K562 (cell line): ENCODE measurements at regions not wholly inside any gene's neighbourhood (a gene's known extent, or its start where the extent isn't known, plus 50 kb on each side); places are given as distances from the start of the nearest gene placed in this dataset.

Source experiments
- ATAC-seq: fragments of 200-7000 bp; cut with Tn5 transposase; 3 replicates; pipeline ENCODE4 v1.9.1; 2020; ENCODE audit warnings: moderate library complexity
- BruUV-seq: library from RNA; stranded (reverse); fragments of 400-500 nt; replicated peaks from 2 replicates; lab custom pipeline; 2021; lab: Mats Ljungman, UMichigan
- CTCF ChIA-PET: fragments of 300-600 bp; formaldehyde crosslinking; extraction: SDS; loops from one replicate; lab custom pipeline; 2021; ENCODE audit warnings: low intra/inter-chr PET ratio; lab: Yijun Ruan, JAX
- POLR2A ChIA-PET: fragments of 300-600, 350-650 bp; sonication (Branson Sonifier 250); formaldehyde crosslinking; extraction: SDS; loops from one replicate; lab custom pipeline; 2021; ENCODE audit warnings: antibody characterized with exemption, inconsistent platforms; lab: Yijun Ruan, JAX
- DNase-seq, 4 experiments: peaks; one replicate each; pipeline versions ENCODE4 v3.0.0 to v3.0.0-alpha.2; 2011 to 2018; ENCODE audit warnings: low spot score in 3 of 4, mixed read lengths in 3 of 4; ENCODE audit errors: extremely low read depth in 1 of 4
- FAIRE-seq: peaks from 2 replicates; lab custom pipeline; 2011; peaks lifted over from hg19 to GRCh38; lab: Jason Lieb, UNC
- H2AFZ ChIP-seq: 2 replicates; pipeline ENCODE4 v1.6.0; 2011; ENCODE audit warnings: low read depth, low read length, control low read depth, inconsistent platforms
- H3K27ac ChIP-seq: fragments of 200-600 bp; 3 replicates; pipeline ENCODE4 v1.8.0; 2011; ENCODE audit warnings: low read depth, mild to moderate bottlenecking, control low read depth, inconsistent platforms, low read length, moderate library complexity, mixed read lengths; ENCODE audit errors: extremely low read depth
- H3K27me3 ChIP-seq, 2 experiments: fragments of 300-600 bp in 1 of 2; 2 replicates in 1 of 2; 3 replicates in 1 of 2; pipeline versions ENCODE4 v1.6.0 to v1.8.0; 2011; ENCODE audit warnings: inconsistent platforms in 2 of 2, low read length in 2 of 2, mild to moderate bottlenecking in 1 of 2, mixed read lengths in 1 of 2, moderate library complexity in 1 of 2; ENCODE audit not compliant: control insufficient read depth in 2 of 2, insufficient read depth in 2 of 2
- H3K36me3 ChIP-seq: fragments of 300-600 bp; 3 replicates; pipeline ENCODE4 v1.8.0; 2011; ENCODE audit warnings: mild to moderate bottlenecking, low read length, inconsistent platforms; ENCODE audit not compliant: control insufficient read depth, insufficient read depth
- H3K4me1 ChIP-seq, 2 experiments: fragments of 200-600 bp in 1 of 2; replicated peaks in 1 of 2; 2 replicates in 1 of 2; 3 replicates in 1 of 2; pipeline versions ENCODE4 v1.5.1 to v1.8.0; 2011; ENCODE audit warnings: inconsistent platforms in 2 of 2, low read length in 2 of 2, mild to moderate bottlenecking in 1 of 2, mixed read lengths in 1 of 2, moderate library complexity in 1 of 2; ENCODE audit not compliant: control insufficient read depth in 2 of 2, insufficient read depth in 2 of 2
- H3K4me2 ChIP-seq: 2 replicates; pipeline ENCODE4 v1.6.1; 2011; ENCODE audit warnings: low read length, control low read depth, inconsistent platforms, mixed read lengths; ENCODE audit not compliant: insufficient read depth
- H3K4me3 ChIP-seq: fragments of 200-600 bp; sonication (generic), shearing (Covaris generic); 2 replicates; pipeline ENCODE4 v1.5.1; 2016; ENCODE audit warnings: control low read depth, inconsistent platforms
- H3K79me2 ChIP-seq: fragments of 200-600 bp; 3 replicates; pipeline ENCODE4 v1.8.0; 2011; ENCODE audit warnings: low read length, inconsistent platforms; ENCODE audit not compliant: control insufficient read depth, insufficient read depth
- H3K9ac ChIP-seq, 2 experiments: 2 replicates each; pipeline versions ENCODE4 v1.6.0 to v1.6.1; 2011; ENCODE audit warnings: low read depth in 2 of 2, low read length in 2 of 2, control low read depth in 1 of 2, inconsistent platforms in 1 of 2, mild to moderate bottlenecking in 1 of 2, mixed read lengths in 1 of 2; ENCODE audit not compliant: insufficient read depth in 1 of 2
- H3K9me1 ChIP-seq: one replicate; pipeline ENCODE4 v1.6.0; 2011; ENCODE audit warnings: inconsistent platforms, mild to moderate bottlenecking, low read length, moderate library complexity; ENCODE audit not compliant: control insufficient read depth, insufficient read depth
- H3K9me3 ChIP-seq: replicated peaks from 2 replicates; pipeline ENCODE4 v1.5.1; 2011; ENCODE audit warnings: low read depth, low read length, inconsistent platforms; ENCODE audit not compliant: control insufficient read depth, insufficient read depth
- H4K20me1 ChIP-seq: replicated peaks from 2 replicates; pipeline ENCODE4 v1.6.1; 2011; ENCODE audit warnings: low read length, inconsistent platforms, mixed read lengths; ENCODE audit not compliant: control insufficient read depth, insufficient read depth
- AFF1 ChIP-seq, 2 experiments: fragments of 450-650 bp; IDR thresholded peaks; 2 replicates each; pipeline ENCODE4 v1.6.1; 2018; ENCODE audit warnings: mild to moderate bottlenecking in 2 of 2, low read depth in 1 of 2; ENCODE audit not compliant: partially characterized antibody in 2 of 2
- BACH1 ChIP-seq: fragments of 200-800 bp; sonication (Bioruptor generic); IDR thresholded peaks from 2 replicates; pipeline ENCODE4 v1.6.1; 2016; ENCODE audit warnings: missing genetic modification characterization, missing compliant biosample characterization
- CBX1 ChIP-seq: sonication (generic); IDR thresholded peaks from 2 replicates; pipeline ENCODE4 v1.6.1; 2016; ENCODE audit warnings: antibody characterized with exemption, low read depth, mild to moderate bottlenecking
- CTCF ChIP-seq, 3 experiments: IDR thresholded peaks in 2 of 3; conservative IDR thresholded peaks in 1 of 3; 2 replicates each; pipeline ENCODE4 v1.5.1; 2011 to 2012; ENCODE audit warnings: low read length in 3 of 3, mild to moderate bottlenecking in 3 of 3, control low read depth in 2 of 3, improper control_type of control experiment in 1 of 3, inconsistent platforms in 1 of 3, low read depth in 1 of 3, mixed read lengths in 1 of 3, moderate library complexity in 1 of 3; ENCODE audit not compliant: insufficient read depth in 2 of 3
- NUFIP1 ChIP-seq: fragments of 450-650 bp; IDR thresholded peaks from 2 replicates; pipeline ENCODE4 v1.6.1; 2018; ENCODE audit not compliant: partially characterized antibody
- RAD21 ChIP-seq, 2 experiments: fragments of 250-450 bp in 1 of 2; fragments of 450-650 bp in 1 of 2; sonication (Bioruptor Pico) in 1 of 2; formaldehyde crosslinking in 1 of 2; IDR thresholded peaks in 1 of 2; conservative IDR thresholded peaks in 1 of 2; 2 replicates each; pipeline versions ENCODE4 v1.4.0 to v1.8.0; 2020 to 2022; ENCODE audit warnings: mild to moderate bottlenecking in 2 of 2, moderate library complexity in 1 of 2
- SMC3 ChIP-seq: conservative IDR thresholded peaks from 2 replicates; pipeline ENCODE4 v1.6.1; 2011; ENCODE audit warnings: low read depth, low read length, improper control_type of control experiment; ENCODE audit not compliant: insufficient read depth
- U2AF1 ChIP-seq: fragments of 200-400 bp; formaldehyde crosslinking; optimal IDR thresholded peaks from 2 replicates; pipeline ENCODE3; 2017; ENCODE audit warnings: mild to moderate bottlenecking, low read depth, low read length, moderate library complexity
- UBTF ChIP-seq, 2 experiments: IDR thresholded peaks; 2 replicates each; pipeline ENCODE4 v1.6.1; 2012; ENCODE audit warnings: improper control_type of control experiment in 2 of 2, low read depth in 2 of 2, low read length in 2 of 2, borderline replicate concordance in 1 of 2
- XRCC3 ChIP-seq: fragments of 450-650 bp; IDR thresholded peaks from 2 replicates; pipeline ENCODE4 v1.6.1; 2017; ENCODE audit warnings: mild to moderate bottlenecking, moderate library complexity
- ZNF316 ChIP-seq: fragments of 450-650 bp; IDR thresholded peaks from 2 replicates; pipeline ENCODE4 v1.6.1; 2016
- ZNF76 ChIP-seq: fragments of 250-450 bp; sonication (Bioruptor Pico); IDR thresholded peaks from 2 replicates; pipeline ENCODE4 v1.4.0; 2020; ENCODE audit warnings: mild to moderate bottlenecking, moderate library complexity, borderline replicate concordance
- WGBS: fragments of 100-300 bp; shearing (Covaris generic); methylation state at CpG from one replicate; pipeline ENCODE4 v1.1.6; 2016; ENCODE audit warnings: low coverage, mixed read lengths; ENCODE audit not compliant: insufficient coverage; ENCODE audit errors: missing lambda C conversion rate; 5-methylcytosine and 5-hydroxymethylcytosine counted together
- in situ Hi-C: fragments of 300-500 bp; cut with MboI; formaldehyde crosslinking; loops from 4 replicates; pipeline ENCODE4 v1.15.0; 2018; ENCODE audit warnings: inconsistent platforms, mixed read lengths
- intact Hi-C: fragments of 100-400 bp; cut with micrococcal nuclease; formaldehyde crosslinking; loops from 2 replicates; pipeline ENCODE4 v1.14.2; 2022

GRCh38 chr4:82201805-82202641 lies 171.8 kb downstream of the HNRNPD start:
- Histone ChIP-seq H3K27me3 (no peaks in the 10 kb centered on the region), H2AFZ (no peak overlapping the region), H3K9me3 (no peaks in the 10 kb centered on the region), H3K9ac (no peak overlapping the region), H3K79me2 (no peaks in the 10 kb centered on the region), H3K9me1 (no peaks in the 10 kb centered on the region), H3K36me3 (no peaks in the 10 kb centered on the region), H3K4me3 (no peak overlapping the region), H4K20me1 (no peaks in the 10 kb centered on the region), H3K4me1 (no peaks in the 10 kb centered on the region), H3K27ac (no peak overlapping the region), H3K4me2 (no peak overlapping the region)
- in situ Hi-C loops (loop anchor here (5.0 to 10.0 kb wide), 2 partner anchors 737 to 795 kb away; no protein-coding TSS in a partner anchor), intact Hi-C loops (loop anchor here (1.0 to 5.0 kb wide), 6 partner anchors 65 to 1133 kb away; partner anchors contain the start of gene RASGEF1B)
- DNase-seq (peak; percentile 13 to 72 (median 19)), ATAC-seq (peak; percentile 90), FAIRE-seq (peak; percentile 74)
- BruUV-seq: no TSS peak
- POLR2A ChIA-PET: interaction anchor here (0.6 kb wide), 1 partner anchor 48 kb away, joined by 3 read pairs; no protein-coding TSS in a partner anchor
- 11% methylated on average over 3 of the region's 3 CpGs for WGBS
- CTCF ChIA-PET: interaction anchor here (2.8 to 2.9 kb wide), 2 partner anchors 735 to 796 kb away, joined by 11 to 28 read pairs; no protein-coding TSS in a partner anchor
- TF ChIP-seq AFF1 (IDR thresholded peaks at IDR 0.05; ENCODE audit: low read depth in 1 of 2, partially characterized antibody in 2 of 2) (no peak), XRCC3 (no peak), NUFIP1 (no peak), UBTF (IDR thresholded peaks at IDR 0.05; ENCODE audit: borderline replicate concordance in 1 of 2, low read depth in 2 of 2, low read length in 2 of 2) (no peak), BACH1 (tag) (no peak), RAD21 (CRISPR knock-in tag; conservative IDR thresholded peaks at IDR 0.05 in 1 of 2, IDR thresholded peaks at IDR 0.05 in 1 of 2) (peak; percentile 90 to 92), ZNF76 (no peak), U2AF1 (no peak), SMC3 (peak; percentile 79; the same call in 1 of the 2 replicates), CBX1 (no peak), ZNF316 (peak; percentile 36; the same call in 1 of the 2 replicates), CTCF (IDR thresholded peaks at IDR 0.05 in 2 of 3, conservative IDR thresholded peaks at IDR 0.05 in 1 of 3; ENCODE audit: insufficient read depth in 2 of 3, low read depth in 1 of 3, low read length in 3 of 3) (peak; percentile 73 to 87 (median 80))
